DMS 273 (cell line): ENCODE measurements at regions not wholly inside any gene's neighbourhood (a gene's known extent, or its start where the extent isn't known, plus 50 kb on each side); places are given as distances from the start of the nearest gene placed in this dataset.
A peak's percentile ranks its signal among the peaks of the same experiment; 100 is the strongest.
"Not testable (repeated sequence)": the region's sequence is repeated elsewhere in the genome, so short reads cannot be mapped to it uniquely, and the experiment has no call there.

ENCODE experiments used
- DNase-seq: peaks from one replicate; lab custom pipeline; 2025; ENCODE audit not compliant: unreplicated experiment; lab: John Stamatoyannopoulos, UW

DNA sequence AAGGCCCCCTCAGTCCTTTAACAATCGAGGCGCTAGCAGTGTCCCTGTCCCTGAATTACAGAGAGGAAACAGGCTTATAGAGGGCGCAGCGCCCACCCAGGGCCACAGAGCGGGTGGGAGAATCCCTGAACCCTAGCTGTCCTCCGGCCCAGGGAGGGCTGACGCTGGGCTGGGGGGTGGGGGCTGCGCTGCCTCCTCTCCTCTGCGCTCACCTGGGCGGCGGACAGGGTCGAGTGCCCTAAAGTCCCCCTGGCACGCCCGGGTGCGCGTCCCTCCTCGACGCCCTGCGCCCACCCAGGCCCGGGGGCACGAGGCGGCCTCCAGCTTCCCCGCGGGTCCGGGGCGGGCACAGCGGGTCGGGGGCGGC lies 200.4 kb upstream of the N4BP1 start:
- DNase-seq, result no peak

DNA sequence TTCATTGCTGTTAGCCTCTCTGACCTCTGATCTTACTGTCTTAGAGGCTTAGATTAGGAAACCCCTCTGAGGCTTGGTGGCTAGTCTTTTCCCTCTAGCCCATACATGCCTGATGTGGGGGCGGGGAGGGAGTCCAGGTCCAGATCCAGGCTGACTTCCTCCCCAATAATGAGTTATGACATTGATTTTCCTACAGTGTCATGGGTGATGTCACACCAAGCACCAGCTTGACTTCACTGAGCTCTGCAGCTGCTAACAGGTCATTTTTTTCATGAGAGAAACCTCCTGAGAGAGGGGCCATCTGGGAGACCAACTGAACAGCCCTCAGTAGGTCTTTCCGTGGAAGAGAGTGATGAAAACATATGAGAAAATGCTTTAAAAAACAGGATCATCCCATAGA lies 180.2 kb upstream of the N4BP1 start:
- peak; percentile 34 for DNase-seq

DNA sequence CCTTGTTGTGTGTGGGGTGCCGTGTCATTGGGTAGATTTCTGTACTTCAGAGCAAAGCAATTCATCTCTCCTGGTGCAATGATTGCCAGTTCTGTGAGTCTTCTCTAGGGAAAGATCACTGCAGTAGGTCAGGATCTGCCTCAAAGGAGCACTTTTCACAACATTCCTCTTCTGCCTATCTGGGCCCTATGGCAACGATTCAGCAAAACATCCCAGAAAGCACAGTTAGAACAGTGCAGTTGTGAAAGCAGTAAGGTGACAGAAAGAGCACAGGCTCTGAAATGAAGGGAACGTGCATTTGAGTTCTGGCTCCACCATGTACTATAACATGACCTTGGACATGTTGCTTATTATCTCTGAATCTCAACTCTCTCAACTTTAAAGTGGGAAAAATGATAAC lies 178.5 kb upstream of the N4BP1 start:
- no peak for DNase-seq

DNA sequence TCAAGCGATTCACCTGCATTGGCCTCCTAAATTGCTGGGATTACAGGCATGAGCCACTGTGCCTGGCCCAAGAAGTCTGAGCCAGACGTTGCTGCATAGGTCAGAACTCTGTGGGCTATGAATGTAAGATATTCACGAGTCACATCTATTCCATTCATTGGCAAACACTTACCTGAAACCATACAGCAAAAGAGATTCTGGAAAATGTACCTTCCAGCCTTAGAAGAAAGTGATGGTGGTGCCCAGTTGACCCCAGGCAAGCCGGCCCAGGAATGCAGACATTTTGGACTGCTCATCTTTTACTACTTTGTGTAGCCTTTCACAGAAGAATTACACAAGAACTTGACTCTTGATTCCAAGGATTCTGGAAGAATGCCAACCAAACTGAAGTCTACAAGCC lies 135.6 kb upstream of the N4BP1 start:
- peak; percentile 9 for DNase-seq

DNA sequence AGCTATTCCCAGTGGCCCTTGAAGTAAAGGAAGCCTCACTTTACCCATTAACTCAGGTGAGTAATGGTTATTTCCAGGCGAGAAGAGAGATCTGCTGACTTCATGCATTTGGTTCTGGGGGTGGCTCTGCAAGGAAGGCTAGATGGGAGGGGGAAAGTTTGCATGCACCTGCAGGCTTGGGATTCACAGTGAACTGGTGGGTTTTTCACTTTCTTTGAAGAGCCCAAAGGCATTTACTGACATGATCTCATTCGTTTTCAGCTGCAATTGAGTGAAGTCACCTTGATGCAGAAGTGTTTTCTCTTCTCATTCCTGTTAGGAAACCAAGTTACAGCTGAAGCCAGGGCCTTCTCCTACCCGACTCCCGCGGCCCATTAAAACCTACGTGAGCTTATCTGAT lies 131.0 kb upstream of the N4BP1 start:
- DNase-seq, result no peak

DNA sequence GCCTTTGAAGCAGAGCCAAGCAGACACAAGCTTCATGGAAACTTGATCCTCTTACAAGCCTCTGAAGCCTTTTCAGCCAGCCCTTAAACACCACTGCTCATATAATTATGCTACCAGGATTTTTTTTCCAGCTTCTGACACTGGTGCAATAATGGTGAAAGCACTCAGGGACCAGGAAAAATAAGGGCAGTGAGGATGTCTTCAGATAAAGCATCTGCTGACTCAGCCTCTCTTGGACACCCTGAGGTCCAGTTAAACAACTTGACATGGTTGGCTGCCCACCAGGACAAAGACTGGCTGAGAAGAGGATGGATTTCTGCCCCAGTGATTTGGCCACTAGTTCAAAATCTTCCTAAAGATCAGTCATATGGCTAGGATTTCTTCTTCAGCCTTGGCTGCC lies 124.2 kb upstream of the N4BP1 start:
- DNase-seq, result peak; percentile 47

DNA sequence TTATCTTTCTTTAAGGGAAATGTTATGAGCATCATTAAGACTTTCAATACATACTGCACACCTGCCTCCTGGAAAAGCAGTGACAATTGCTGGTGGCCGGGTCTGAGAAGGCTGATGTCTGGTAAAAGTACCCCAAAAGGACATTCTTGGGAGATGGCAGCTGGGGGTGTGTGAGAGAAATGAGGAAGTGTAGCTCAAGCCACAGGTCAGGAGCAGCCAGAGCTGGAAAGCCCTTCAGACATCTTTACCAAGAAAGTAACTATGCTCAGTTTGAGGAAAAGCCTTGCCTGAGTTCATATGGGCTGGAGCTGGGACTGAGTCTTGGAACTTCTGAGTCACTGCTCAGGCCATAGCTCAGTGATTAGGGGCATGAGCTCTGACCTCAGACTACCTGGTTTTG lies 94.7 kb upstream of the N4BP1 start:
- DNase-seq, result no peak

DNA sequence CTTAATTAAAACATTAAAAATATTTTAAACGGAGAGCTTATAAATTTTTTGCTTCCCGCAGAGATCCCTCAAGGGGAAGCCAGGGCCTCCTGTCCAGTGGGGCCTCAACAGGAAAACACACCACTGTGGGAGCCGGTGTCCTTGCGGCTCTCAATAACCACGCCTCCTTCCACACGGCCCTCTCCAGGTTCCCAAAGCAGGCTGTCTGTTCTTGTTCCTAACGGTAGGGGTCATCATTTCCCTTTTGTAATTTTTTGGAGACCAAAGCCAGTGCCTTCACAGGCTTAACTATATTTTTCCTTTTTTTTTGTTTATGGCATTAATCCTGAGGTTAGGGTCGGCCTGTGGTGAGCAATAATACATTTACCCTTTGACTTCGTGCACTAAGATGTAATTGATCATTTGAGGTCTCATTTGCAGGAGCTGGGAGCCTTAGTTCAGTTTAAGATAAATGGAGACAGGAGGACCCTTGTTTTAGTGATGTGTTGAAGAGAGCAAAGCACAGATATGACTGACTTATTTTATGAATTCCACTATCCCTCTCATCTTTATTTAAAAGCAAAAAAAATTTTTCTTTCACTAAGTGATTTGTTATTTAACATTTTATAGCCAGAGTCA lies 77.5 kb upstream of the N4BP1 start:
- peak; percentile 89 for DNase-seq

DNA sequence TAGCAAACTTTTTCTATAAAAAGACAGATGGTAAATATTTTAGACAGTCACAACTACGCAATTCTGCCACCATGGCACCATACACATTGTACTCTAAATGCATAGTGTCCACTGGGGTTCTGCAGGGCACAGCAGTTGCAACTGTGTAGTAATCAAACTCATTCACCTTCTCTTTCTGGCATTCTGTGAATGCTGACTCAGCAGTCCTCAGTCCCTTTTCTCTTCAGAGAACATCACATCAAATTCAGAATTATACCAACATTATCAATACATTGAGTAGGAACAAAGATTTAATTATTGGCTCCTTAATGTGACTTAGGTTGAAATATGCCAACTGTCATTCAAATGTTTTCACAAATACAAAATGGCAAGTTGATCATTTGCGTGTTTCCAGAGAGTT lies 74.2 kb upstream of the N4BP1 start:
- no peak for DNase-seq

DNA sequence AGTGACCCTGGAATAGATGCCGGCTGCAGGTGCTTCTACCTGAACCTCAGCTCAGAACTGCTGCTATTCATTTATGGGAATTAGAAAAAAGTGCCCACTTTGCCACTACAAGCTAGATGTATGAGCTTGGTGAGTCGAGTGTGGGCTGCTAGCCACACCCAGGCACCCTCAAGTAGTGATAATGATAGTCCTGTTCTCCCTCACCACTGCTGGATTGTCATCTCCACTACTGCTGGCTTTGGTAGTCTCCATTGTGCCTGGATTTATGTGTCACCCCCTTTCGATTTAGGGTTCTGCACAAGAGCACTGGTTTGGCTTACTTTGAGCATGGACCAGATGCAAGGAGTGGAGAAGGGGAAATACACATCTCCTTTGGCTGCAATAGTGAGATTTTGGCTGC lies 73.0 kb upstream of the N4BP1 start:
- DNase-seq, result no peak

DNA sequence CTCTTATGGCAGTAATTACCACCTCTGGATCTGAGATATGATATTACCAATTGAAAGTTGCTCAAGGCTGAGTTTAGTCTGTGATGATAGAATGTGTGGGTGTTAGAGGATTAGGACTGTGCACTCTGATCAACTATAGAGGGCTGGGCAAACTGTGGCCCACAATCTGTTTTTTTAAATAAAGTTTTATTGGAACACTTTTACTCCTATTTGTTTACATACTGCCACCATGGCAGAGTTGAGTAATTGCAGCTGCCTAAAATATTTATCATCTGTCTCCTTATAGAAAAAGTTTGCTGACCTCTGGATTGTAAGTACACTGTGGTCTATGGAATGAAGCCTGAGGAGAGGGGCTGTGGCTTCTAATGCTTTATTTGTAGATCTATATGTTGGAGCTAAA lies 71.5 kb upstream of the N4BP1 start:
- peak; percentile 3 for DNase-seq

DNA sequence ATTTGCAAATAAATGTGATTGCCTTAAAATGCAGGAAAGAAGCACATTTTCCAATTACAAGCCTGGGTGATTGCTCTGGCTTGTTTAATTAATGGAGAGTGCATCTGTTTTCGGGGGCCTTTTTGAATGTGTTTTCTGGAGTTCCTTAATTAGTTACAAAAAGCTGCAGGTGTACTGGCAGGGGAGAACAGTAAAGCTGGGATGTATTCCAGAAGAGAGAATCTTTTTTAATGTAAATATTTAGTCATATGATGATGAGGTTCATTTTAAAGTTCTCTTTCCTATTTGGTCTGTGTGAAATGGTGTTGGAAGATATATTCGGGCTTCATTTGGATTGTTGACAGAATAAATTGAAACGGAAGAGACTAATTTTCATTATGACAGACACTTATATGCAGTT lies 70.9 kb upstream of the N4BP1 start:
- peak; percentile 6 for DNase-seq

DNA sequence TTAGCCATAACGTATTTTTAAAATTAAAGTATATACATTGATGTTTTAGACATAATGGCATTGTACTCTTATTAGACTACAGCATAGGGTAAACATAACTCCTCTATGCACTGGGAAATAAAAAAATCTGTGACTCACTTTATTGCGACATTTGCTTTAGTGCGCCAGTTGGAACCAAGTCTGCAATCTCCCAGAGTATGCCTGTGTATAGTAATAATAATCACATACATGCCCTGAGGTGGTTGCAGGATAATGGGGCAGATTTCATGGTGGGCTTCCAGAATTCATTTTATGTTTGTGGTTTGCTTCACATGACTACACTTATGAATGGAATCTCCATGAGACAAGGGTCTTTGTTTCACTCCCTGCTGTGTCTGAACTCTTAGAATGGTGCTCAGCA lies 66.9 kb upstream of the N4BP1 start:
- DNase-seq, result no peak

DNA sequence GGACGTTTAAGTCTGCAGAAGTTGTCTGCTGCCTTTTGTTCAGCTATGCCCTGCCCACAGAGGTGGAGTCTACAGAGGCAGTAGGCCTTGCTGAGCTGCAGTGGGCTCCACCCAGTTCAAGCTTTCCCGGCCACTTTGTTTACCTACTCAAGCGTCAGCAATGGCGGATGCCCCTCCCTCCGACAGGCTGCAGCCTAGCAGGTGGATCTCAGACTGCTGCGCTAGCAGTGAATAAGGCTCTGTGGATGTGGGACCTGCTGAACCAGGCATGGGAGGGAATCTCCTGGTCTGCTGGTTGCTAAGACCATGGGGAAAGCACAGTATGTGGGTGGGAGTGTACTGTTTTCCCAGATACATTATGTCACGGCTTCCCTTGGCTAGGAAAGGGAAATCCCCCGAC lies 58.2 kb upstream of the N4BP1 start:
- DNase-seq, result not testable (repeated sequence)

DNA sequence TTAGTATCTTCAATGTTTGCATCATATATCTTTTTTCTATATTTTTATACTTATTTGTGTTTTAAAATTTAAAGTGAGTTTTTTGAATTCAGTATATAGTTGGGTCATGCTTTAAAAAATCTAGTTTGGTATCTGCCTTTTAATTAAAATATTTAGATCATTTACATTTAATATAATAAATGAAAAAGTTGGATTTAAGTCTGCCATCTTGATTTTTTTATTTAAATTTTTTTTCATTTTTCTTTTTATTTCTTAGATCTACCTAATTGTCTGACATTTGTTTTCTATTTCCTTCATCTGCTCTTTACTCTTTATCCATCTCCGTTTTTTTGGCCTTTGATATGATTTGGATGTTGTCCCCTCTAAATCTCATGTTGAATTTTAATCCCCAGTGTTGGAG lies 50.0 kb upstream of the N4BP1 start:
- no peak for DNase-seq
